Esophagus squamous epithelium (tissue), 4 donors: ENCODE measurements at regions not wholly inside any gene's neighbourhood (a gene's known extent, or its start where the extent isn't known, plus 50 kb on each side); places are given as distances from the start of the nearest gene placed in this dataset.

Source experiments
- POLR2A ChIP-seq, 4 donors: fragments of 450-650 bp; IDR thresholded peaks; one replicate each; pipeline ENCODE4 v1.6.1; 2017; ENCODE audit warnings: antibody characterized with exemption in 4 of 4, mild to moderate bottlenecking in 4 of 4, moderate library complexity in 3 of 4
- TF ChIP-seq, protein P1 (sequence below), 6 experiments: fragments of 450-650 bp in 4 of 6; fragments of 200-600 bp in 2 of 6; sonication (generic) in 2 of 6; IDR thresholded peaks; one replicate each; pipeline ENCODE4 v1.5.1; 2016 to 2019; ENCODE audit warnings: antibody characterized with exemption in 6 of 6, mild to moderate bottlenecking in 4 of 6, moderate library complexity in 4 of 6

DNA sequence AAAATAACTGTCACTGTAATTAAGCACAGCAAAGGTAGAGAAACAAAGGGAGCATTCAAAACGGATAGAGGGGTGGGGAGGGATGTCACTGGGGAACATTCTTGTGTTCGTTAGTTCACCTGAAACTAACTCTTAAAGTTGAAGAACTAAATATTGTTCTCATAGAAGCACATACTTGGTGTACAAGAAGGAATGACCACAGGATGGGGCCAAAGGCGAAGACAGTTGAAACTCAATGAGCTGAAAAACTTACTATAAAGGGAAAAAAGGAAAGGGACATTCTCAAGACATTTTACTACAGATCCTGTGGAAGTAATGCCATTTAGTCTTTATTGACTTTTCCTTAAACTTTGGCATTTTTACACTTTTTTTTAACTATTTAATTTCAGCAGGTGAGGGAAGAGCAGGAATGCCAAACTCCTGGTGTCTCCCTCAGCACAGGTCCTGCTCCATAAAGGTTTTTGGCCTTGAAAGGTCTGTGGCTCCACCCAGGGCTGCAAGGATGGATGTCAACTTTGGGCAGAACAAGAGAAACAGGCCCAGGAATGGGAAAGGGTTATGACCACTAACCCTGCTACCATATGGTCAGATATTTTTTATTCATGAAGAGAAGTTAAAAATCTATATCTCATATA is 197.6 kb upstream of the RASA1 start:
- TF ChIP-seq, protein P1, sequence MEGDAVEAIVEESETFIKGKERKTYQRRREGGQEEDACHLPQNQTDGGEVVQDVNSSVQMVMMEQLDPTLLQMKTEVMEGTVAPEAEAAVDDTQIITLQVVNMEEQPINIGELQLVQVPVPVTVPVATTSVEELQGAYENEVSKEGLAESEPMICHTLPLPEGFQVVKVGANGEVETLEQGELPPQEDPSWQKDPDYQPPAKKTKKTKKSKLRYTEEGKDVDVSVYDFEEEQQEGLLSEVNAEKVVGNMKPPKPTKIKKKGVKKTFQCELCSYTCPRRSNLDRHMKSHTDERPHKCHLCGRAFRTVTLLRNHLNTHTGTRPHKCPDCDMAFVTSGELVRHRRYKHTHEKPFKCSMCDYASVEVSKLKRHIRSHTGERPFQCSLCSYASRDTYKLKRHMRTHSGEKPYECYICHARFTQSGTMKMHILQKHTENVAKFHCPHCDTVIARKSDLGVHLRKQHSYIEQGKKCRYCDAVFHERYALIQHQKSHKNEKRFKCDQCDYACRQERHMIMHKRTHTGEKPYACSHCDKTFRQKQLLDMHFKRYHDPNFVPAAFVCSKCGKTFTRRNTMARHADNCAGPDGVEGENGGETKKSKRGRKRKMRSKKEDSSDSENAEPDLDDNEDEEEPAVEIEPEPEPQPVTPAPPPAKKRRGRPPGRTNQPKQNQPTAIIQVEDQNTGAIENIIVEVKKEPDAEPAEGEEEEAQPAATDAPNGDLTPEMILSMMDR (IDR thresholded peaks at IDR 0.05): peak in 2 of 6 experiments; percentile 15 to 36
- TF ChIP-seq POLR2A (IDR thresholded peaks at IDR 0.05): no peak
